HFF-Myc (cell line): ENCODE measurements at regions not wholly inside any gene's neighbourhood (a gene's known extent, or its start where the extent isn't known, plus 50 kb on each side); places are given as distances from the start of the nearest gene placed in this dataset.
"Not testable (repeated sequence)": the region's sequence is repeated elsewhere in the genome, so short reads cannot be mapped to it uniquely, and the experiment has no call there.

Experiments used
- DNase-seq: peaks from one replicate; pipeline ENCODE4 v3.0.0-alpha.2; 2011; ENCODE audit warnings: low read depth; ENCODE audit errors: extremely low read depth
- H3K4me3 ChIP-seq: replicated peaks from 2 replicates; pipeline ENCODE4 v1.5.1; 2011; ENCODE audit warnings: low read depth, mild to moderate bottlenecking, control low read depth, low read length
- CTCF ChIP-seq: IDR thresholded peaks from 2 replicates; pipeline ENCODE4 v1.5.1; 2012; ENCODE audit warnings: mild to moderate bottlenecking, low read depth, low read length, control low read depth; ENCODE audit errors: missing control alignments

DNA sequence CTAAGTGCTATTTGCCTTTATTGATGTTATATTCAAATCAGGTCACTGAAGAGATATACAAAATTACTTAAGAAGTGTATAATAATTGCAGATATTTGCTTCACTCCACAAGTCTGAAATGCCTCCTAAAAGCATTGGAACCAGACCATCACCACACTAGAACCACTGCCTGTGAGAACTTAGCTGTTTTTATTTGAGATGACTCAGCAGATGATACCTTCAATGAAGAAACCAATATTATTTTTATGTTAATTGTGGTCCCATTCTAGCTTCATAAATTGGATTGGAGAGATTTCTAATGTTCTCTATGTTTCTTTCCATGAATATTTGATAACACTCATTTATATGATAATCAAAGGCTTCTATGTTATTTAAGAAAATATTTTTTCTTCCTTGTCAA, 740.6 kb downstream of the KCNT2 start:
- TF ChIP-seq CTCF, result no peak
- no peak for DNase-seq
- no peak overlapping the region for H3K4me3 ChIP-seq

GRCh38 chr1:195866781-195867222, 741.4 kb downstream of the KCNT2 start:
- no peak for DNase-seq

DNA sequence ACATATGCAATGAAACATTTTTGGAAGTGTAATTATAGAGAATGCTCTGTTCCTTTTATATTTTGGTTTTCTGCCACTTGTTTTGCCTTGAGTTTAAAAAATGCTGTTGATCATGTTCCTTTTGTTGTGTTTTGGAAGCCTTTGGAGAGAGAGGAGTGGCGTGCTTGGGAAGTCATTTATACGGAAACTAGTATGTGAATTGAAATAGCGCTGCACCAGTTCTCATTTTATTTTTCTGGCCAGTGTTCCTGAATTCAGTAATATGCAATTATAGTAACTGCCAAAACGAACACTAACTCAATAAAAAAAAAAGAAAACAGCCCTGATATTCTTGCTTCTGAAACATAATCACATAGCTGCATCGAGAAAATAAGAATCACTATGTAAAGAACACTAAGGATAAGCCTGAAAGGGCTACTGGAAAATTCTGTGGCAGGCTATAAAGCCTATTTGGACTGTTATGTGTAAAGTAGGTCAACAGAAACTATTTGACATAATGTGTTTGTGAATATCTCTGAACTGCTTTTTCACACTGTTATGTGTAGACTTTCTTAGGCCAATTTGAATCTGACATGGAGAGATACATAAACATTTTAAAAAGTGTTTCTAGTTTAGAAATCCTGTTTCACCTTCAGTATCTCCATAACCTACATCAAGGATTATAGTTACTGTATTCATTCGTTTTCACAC, 742.0 kb downstream of the KCNT2 start:
- DNase-seq, result no peak
- no peak overlapping the region for H3K4me3 ChIP-seq
- no peak for TF ChIP-seq CTCF

More at GRCh38 chr1:195866781-195867222, 741.4 kb downstream of the KCNT2 start:
- TF ChIP-seq CTCF, result no peak
- no peak overlapping the region for H3K4me3 ChIP-seq

GRCh38 chr1:195851804-195852203, 756.4 kb downstream of the KCNT2 start:
- TF ChIP-seq CTCF, result no peak
- DNase-seq, result no peak

DNA sequence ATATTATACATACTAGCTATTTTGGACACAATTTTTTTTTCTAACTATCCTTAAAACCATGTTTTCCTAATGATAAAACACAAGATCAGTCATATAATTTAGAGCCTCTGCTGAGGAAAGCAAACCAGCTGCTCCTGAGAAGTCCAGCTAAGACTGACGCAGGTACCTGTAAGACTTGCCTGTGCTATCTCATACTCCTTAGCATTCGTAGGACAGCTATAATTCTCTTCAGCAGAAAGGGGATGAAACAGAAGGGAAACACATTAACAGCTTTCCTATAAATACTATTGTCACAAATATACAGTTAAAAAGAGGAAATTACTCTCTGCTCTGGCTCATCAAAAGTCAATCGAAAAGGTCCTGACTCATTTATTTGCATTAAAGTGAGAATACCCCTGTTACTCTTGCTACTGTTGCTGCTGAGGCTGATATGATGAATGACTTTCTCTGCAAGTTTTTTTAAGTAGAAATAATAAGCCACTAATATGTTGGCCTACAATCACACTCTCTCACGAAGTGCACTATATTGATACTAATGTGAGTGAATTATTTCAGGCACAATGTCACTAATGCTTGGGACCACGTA, 757.1 kb downstream of the KCNT2 start:
- TF ChIP-seq CTCF, result no peak
- no peak for DNase-seq
- H3K4me3 ChIP-seq, result no peak overlapping the region

More at GRCh38 chr1:195851804-195852203, 756.4 kb downstream of the KCNT2 start:
- H3K4me3 ChIP-seq, result no peak overlapping the region

DNA sequence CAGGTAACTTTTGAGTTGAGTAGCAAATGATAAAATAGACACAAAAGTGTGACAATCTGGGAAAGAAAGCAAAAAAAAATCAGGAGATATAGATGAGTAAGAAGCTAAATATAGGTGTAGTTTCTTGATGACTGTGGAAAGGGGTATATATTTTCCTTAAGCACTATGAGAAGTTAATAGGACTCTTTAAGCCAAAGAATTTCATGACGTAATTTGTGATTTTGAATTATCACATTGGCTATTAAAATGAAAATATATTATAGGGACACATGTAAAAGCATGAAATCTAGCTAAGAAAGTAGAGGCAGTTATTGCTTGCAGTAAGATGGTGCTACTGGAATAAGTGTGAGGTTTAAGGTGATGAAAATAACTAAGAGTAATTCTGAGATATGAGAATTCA, 759.1 kb downstream of the KCNT2 start:
- no peak overlapping the region for H3K4me3 ChIP-seq
- DNase-seq, result no peak
- no peak for TF ChIP-seq CTCF

GRCh38 chr1:195847957-195848875, 760.0 kb downstream of the KCNT2 start:
- not testable (repeated sequence) for DNase-seq, H3K4me3 ChIP-seq
